Chondrocyte (in vitro differentiated cells): ENCODE measurements at regions not wholly inside any gene's neighbourhood (a gene's known extent, or its start where the extent isn't known, plus 50 kb on each side); places are given as distances from the start of the nearest gene placed in this dataset.

Experiments used
- DNase-seq: peaks from one replicate; pipeline ENCODE4 v3.0.0; 2021; ENCODE audit warnings: mixed read lengths, low spot score
- H3K27ac Mint-ChIP-seq: one replicate; pipeline ENCODE4 v1.8.0; 2021; ENCODE audit warnings: mild to moderate bottlenecking, moderate library complexity, mixed read lengths; ENCODE audit not compliant: unreplicated experiment
- H3K27me3 Mint-ChIP-seq: 2 replicates; pipeline ENCODE4 v1.8.0; 2021; ENCODE audit warnings: low read depth, mixed read lengths
- H3K36me3 Mint-ChIP-seq: 2 replicates; pipeline ENCODE4 v1.8.0; 2021; ENCODE audit warnings: low read depth, mixed read lengths
- H3K4me1 Mint-ChIP-seq: 2 replicates; pipeline ENCODE4 v1.8.0; 2021; ENCODE audit warnings: low read depth, mild to moderate bottlenecking, mixed read lengths
- H3K4me3 Mint-ChIP-seq: one replicate; pipeline ENCODE4 v1.8.0; 2021; ENCODE audit warnings: mild to moderate bottlenecking, moderate library complexity, mixed read lengths; ENCODE audit not compliant: unreplicated experiment
- H3K9me3 Mint-ChIP-seq: 2 replicates; pipeline ENCODE4 v1.8.0; 2021; ENCODE audit warnings: low read depth, mixed read lengths
- CTCF ChIP-seq: fragments of 200-600 bp; sonication (generic); IDR thresholded peaks from 2 replicates; pipeline ENCODE4 v1.5.0; 2021; ENCODE audit warnings: antibody characterized with exemption, mild to moderate bottlenecking, moderate library complexity

GRCh38 chr1:166457700-166458099 lies 290.9 kb upstream of the FAM78B start:
- Mint-ChIP-seq H3K27me3 (peaks cover 1% of the 10 kb centered on the region), H3K36me3 (no peaks in the 10 kb centered on the region), H3K9me3 (no peaks in the 10 kb centered on the region), H3K4me1 (no peaks in the 10 kb centered on the region), H3K27ac (no peak overlapping the region), H3K4me3 (no peak overlapping the region)
- no peak for DNase-seq
- TF ChIP-seq CTCF, result no peak

GRCh38 chr1:166464333-166464732 lies 297.5 kb upstream of the FAM78B start:
- no peak overlapping the region for H3K4me3 Mint-ChIP-seq
- no peak for DNase-seq
- H3K27me3 Mint-ChIP-seq, result peaks cover 4% of the 10 kb centered on the region
- no peak for TF ChIP-seq CTCF
- no peak overlapping the region for H3K27ac Mint-ChIP-seq
- H3K36me3 Mint-ChIP-seq, result no peaks in the 10 kb centered on the region
- H3K9me3 Mint-ChIP-seq, result peaks cover 9% of the 10 kb centered on the region
- H3K4me1 Mint-ChIP-seq, result no peaks in the 10 kb centered on the region

- Mint-ChIP-seq H3K27ac (no peak overlapping the region), H3K4me1 (no peaks in the 10 kb centered on the region), H3K27me3 (peaks cover 7% of the 10 kb centered on the region), H3K9me3 (peaks cover 2% of the 10 kb centered on the region), H3K36me3 (no peaks in the 10 kb centered on the region), H3K4me3 (no peak overlapping the region)
- no peak for TF ChIP-seq CTCF
- no peak for DNase-seq
Measured at GRCh38 chr1:166470014-166470413, 303.2 kb upstream of the FAM78B start.

GRCh38 chr1:166470441-166470840 lies 303.6 kb upstream of the FAM78B start:
- H3K36me3 Mint-ChIP-seq, result no peaks in the 10 kb centered on the region
- peaks cover 7% of the 10 kb centered on the region for H3K27me3 Mint-ChIP-seq
- H3K27ac Mint-ChIP-seq, result no peak overlapping the region
- TF ChIP-seq CTCF, result no peak
- no peak for DNase-seq
- no peaks in the 10 kb centered on the region for H3K9me3 Mint-ChIP-seq
- H3K4me1 Mint-ChIP-seq, result no peaks in the 10 kb centered on the region
- H3K4me3 Mint-ChIP-seq, result no peak overlapping the region

- Mint-ChIP-seq H3K27ac (no peak overlapping the region), H3K4me3 (no peak overlapping the region), H3K36me3 (no peaks in the 10 kb centered on the region), H3K4me1 (no peaks in the 10 kb centered on the region), H3K27me3 (peaks cover 7% of the 10 kb centered on the region), H3K9me3 (no peaks in the 10 kb centered on the region)
- DNase-seq, result no peak
- no peak for TF ChIP-seq CTCF
Measured at GRCh38 chr1:166471359-166471758, 304.6 kb upstream of the FAM78B start.
